ENCODE measurements at regions not wholly inside any gene's neighbourhood (a gene's known extent, or its start where the extent isn't known, plus 50 kb on each side); places are given as distances from the start of the nearest gene placed in this dataset.
A peak's percentile ranks its signal among the peaks of the same experiment; 100 is the strongest.

GRCh38 chr7:54897891-54898290 lies 120.9 kb upstream of the EGFR start:
- Mint-ChIP-seq H3K27me3 (ENCODE audit: low read depth in 3 of 3) (peaks cover 1 to 2% (median 2%) of the 10 kb centered on the region in 3 donors), H3K36me3 (no peaks in the 10 kb centered on the region), H3K9me3 (peaks cover 0 to 6% (median 4%) of the 10 kb centered on the region in 7 donors), H3K27ac (peak overlapping the region in 2 of 7 donors; percentile 13 to 55), H3K4me3 (no peak overlapping the region), H3K4me1 (no peaks in the 10 kb centered on the region)
- no peak for TF ChIP-seq CTCF (IDR thresholded peaks at IDR 0.05)
- no peak overlapping the region for H3K27ac ChIP-seq (ENCODE audit: low read depth in 1 of 2, low read length in 2 of 2)
- H3K4me1 ChIP-seq (ENCODE audit: control insufficient read depth in 1 of 2, insufficient read depth in 2 of 2, low read length in 2 of 2), result no peaks in the 10 kb centered on the region
- H3K4me3 ChIP-seq (replicated peaks in 1 of 3; ENCODE audit: low read depth in 2 of 3, low read length in 3 of 3), result no peak overlapping the region
- H2AFZ ChIP-seq (ENCODE audit: insufficient read depth, low read depth, low read length, poor library complexity, severe bottlenecking), result no peak overlapping the region
- no peak overlapping the region for H3K4me2 ChIP-seq (replicated peaks; ENCODE audit: extremely low read depth, low read length, poor library complexity, severe bottlenecking)
- H3K9ac ChIP-seq (ENCODE audit: insufficient read depth, low read length, poor library complexity, severe bottlenecking), result no peak overlapping the region
- no peak for DNase-seq
- H3K9me3 ChIP-seq (replicated peaks in 1 of 2; ENCODE audit: control insufficient read depth in 1 of 2, insufficient read depth in 1 of 2, low read length in 2 of 2), result peaks cover 0 to 2% of the 10 kb centered on the region in 2 donors
- H3K27me3 ChIP-seq (ENCODE audit: control insufficient read depth in 2 of 2, insufficient read depth in 2 of 2, low read length in 2 of 2), result no peaks in the 10 kb centered on the region
- H4K20me1 ChIP-seq (ENCODE audit: insufficient read depth, low read length), result no peaks in the 10 kb centered on the region
- no peaks in the 10 kb centered on the region for H3K79me2 ChIP-seq (ENCODE audit: insufficient read depth, low read length)
- no peaks in the 10 kb centered on the region for H3K36me3 ChIP-seq (replicated peaks in 1 of 2; ENCODE audit: control insufficient read depth in 1 of 2, insufficient read depth in 2 of 2, low read length in 2 of 2)
- intact Hi-C loops (cut with micrococcal nuclease), result no loop called here
- no CpG with 5 or more reads among the region's 2 CpGs for WGBS (ENCODE audit: insufficient coverage)

DNA sequence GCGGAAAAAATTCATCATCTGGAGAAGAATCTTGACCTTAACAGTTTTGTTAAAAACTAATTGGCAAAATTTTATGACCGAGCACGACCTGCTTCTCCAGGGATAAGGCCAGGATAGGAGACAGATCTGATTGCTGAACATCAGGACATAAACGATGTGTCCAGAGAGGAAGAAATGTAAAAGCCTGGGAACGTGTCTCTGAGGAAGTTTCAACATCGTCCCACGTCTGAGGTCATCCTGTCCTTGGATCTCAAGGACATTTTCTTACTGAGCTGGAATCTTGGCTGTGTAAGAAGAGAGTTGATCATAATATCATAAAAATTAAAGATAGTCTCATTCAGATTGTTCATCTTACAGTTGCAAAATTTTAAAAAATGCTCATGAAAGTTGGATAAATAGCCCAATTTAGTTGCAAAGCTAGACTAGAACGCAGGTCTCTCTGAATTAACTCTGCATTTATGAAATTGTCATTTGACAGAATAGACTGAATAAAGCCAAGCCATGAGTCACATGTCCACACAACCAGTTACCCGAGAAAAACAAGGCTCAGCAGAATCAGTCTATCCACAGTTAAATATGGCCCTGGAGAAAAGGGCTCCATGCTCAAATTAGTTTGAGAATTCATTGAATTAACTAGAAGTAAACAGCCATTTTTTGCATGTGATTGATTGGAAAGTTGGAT lies 120.0 kb upstream of the EGFR start:
- DNase-seq, result no peak
- TF ChIP-seq CTCF (IDR thresholded peaks at IDR 0.05), result no peak
- Histone ChIP-seq H3K4me3 (replicated peaks in 1 of 3; ENCODE audit: low read depth in 2 of 3, low read length in 3 of 3) (no peak overlapping the region), H3K36me3 (replicated peaks in 1 of 2; ENCODE audit: control insufficient read depth in 1 of 2, insufficient read depth in 2 of 2, low read length in 2 of 2) (no peaks in the 10 kb centered on the region), H4K20me1 (ENCODE audit: insufficient read depth, low read length) (no peaks in the 10 kb centered on the region), H3K27ac (ENCODE audit: low read depth in 1 of 2, low read length in 2 of 2) (no peak overlapping the region), H3K9ac (ENCODE audit: insufficient read depth, low read length, poor library complexity, severe bottlenecking) (no peak overlapping the region), H2AFZ (ENCODE audit: insufficient read depth, low read depth, low read length, poor library complexity, severe bottlenecking) (no peak overlapping the region), H3K4me1 (ENCODE audit: control insufficient read depth in 1 of 2, insufficient read depth in 2 of 2, low read length in 2 of 2) (no peaks in the 10 kb centered on the region), H3K79me2 (ENCODE audit: insufficient read depth, low read length) (no peaks in the 10 kb centered on the region), H3K4me2 (replicated peaks; ENCODE audit: extremely low read depth, low read length, poor library complexity, severe bottlenecking) (no peak overlapping the region), H3K27me3 (ENCODE audit: control insufficient read depth in 2 of 2, insufficient read depth in 2 of 2, low read length in 2 of 2) (no peaks in the 10 kb centered on the region), H3K9me3 (replicated peaks in 1 of 2; ENCODE audit: control insufficient read depth in 1 of 2, insufficient read depth in 1 of 2, low read length in 2 of 2) (peaks cover 0 to 2% of the 10 kb centered on the region in 2 donors)
- peaks cover 0 to 1% (median 0%) of the 10 kb centered on the region in 3 donors for H3K27me3 Mint-ChIP-seq (ENCODE audit: low read depth in 3 of 3)
- no peak overlapping the region for H3K4me3 Mint-ChIP-seq
- H3K36me3 Mint-ChIP-seq, result no peaks in the 10 kb centered on the region
- no peak overlapping the region for H3K27ac Mint-ChIP-seq
- peaks cover 0 to 6% (median 3%) of the 10 kb centered on the region in 7 donors for H3K9me3 Mint-ChIP-seq
- intact Hi-C loops (cut with micrococcal nuclease), result no loop called here
- no peaks in the 10 kb centered on the region for H3K4me1 Mint-ChIP-seq
- 78% methylated on average over 5 of the region's 9 CpGs for WGBS (ENCODE audit: insufficient coverage)
